Lung microvascular endothelial cell (primary cell): ENCODE measurements at regions not wholly inside any gene's neighbourhood (a gene's known extent, or its start where the extent isn't known, plus 50 kb on each side); places are given as distances from the start of the nearest gene placed in this dataset.
A peak's percentile ranks its signal among the peaks of the same experiment; 100 is the strongest.
"Not testable (repeated sequence)": the region's sequence is repeated elsewhere in the genome, so short reads cannot be mapped to it uniquely, and the experiment has no call there.

Source experiments
- DNase-seq, 2 donors: peaks; one replicate each; pipeline versions ENCODE4 v3.0.0 to v3.0.0-alpha.2; 2010; ENCODE audit warnings: low read depth in 2 of 2

DNA sequence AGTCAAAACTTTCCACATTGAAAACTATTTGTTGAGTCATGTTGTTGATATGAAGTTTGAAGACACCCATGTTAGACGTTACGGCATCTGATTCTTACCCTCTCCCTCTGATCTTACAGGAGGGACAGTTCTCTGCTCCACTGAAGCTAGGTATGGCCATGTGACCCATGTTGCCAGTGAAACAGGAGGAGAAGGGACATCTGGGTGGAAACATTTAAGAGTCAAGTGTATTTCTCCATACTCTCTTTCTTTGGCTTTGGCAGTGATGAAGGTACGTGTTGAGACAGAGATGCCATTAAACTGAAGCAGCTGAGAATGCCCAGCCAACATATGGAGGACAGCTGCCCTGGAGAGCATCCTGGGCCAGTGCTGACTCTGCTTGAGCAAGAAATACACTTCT, 198.4 kb upstream of the PTGFR start:
- DNase-seq: no peak

DNA sequence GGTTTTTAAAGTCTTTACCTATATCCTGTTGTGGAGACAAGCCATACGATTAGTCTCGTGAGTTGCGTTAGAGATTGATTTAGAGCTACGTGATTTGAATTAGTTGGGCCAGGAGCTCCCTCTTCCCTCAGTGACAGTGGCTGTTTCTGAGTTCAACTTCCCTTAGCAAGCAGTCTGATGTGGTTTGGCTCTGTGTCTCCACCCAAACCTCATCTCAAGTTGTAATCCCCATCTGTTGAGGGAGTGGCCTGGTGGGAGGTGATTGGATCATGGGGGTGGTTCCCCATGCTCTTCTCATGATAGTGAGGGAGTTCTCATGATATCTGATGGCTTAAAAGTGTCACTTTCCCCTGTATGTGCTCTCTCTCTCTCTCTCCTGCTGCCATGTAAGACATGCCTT, 192.9 kb upstream of the PTGFR start:
- DNase-seq: no peak

GRCh38 chr1:78298349-78298748, 192.4 kb upstream of the PTGFR start:
- no peak for DNase-seq

GRCh38 chr1:78301141-78301540, 189.6 kb upstream of the PTGFR start:
- DNase-seq: no peak

- peak in 1 of 2 donors; percentile 85 for DNase-seq
These were observed 187.2 kb upstream of the PTGFR start for GRCh38 chr1:78303620-78304019.

DNA sequence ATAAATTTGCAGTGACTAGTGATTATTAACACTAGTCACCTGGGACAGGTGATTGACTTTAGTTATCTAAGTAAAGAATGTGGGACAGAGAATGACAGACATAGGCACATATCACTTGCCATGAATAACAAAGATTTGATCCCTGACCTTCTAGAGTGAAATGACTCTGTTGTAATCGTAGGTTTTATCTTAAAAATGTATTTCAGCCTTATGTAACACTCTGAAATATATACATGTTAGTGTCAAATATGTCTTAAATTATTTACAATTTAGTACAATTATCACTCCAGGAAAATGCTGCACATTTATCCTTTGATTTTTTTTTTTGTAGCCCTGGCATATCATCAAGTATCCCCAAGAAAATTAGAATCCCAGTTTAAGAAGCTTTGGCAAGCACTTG, 186.4 kb upstream of the PTGFR start:
- DNase-seq: no peak

DNA sequence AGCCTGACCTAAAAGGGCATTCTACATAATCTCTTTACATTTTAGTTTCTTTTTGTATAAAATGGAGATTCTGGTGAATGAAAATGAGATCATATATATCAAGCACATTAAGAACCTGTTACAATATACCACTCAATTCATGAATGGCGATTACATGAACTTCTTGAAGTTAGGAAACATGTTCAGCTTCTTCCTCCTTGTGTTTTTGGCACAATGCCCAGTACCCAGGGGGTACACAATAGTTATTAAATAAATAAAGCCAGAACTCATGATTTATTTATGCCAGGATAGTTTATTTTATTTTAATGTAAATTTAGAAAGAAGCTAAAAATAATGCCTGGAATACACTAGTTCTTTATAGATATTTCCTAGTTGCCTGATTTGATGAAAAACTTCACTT, 186.0 kb upstream of the PTGFR start:
- DNase-seq: peak in 1 of 2 donors; percentile 34

DNA sequence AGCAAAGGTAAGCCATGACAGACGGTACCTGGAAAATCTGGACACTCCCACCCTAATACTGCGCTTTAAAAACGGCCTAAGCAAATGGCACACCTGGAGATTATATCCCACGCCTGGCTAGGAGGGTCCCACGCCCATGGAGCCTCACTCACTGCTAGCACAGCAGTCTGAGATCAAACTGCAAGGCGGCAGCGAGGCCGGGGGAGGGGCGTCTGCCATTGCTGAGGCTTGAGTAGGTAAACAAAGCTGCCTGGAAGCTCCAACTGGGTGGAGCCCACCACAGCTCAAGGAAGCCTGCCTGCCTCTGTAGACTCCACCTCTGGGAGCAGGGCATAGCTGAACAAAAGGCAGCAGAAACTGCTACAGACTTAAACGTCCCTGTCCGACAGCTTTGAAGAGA, 180.5 kb upstream of the PTGFR start:
- DNase-seq: not testable (repeated sequence)

DNA sequence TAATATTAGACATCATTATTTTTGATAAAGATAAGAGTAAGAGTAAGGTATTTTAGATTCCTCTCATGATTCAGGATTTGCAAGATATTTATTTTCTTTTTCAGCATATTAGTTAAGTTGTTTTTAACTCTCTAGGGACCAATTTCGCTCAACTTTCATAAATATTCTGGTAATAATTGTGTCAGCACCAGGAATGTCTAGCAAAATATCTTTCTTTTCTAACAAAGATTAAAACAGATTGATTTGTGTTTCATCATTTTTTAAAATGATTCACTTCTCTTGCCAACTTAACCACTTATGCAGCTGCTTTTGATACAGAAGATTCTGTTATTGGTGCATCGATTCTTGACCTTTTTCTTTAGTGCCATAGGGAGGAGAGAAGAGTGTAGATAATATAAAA, 172.8 kb upstream of the PTGFR start:
- no peak for DNase-seq

DNA sequence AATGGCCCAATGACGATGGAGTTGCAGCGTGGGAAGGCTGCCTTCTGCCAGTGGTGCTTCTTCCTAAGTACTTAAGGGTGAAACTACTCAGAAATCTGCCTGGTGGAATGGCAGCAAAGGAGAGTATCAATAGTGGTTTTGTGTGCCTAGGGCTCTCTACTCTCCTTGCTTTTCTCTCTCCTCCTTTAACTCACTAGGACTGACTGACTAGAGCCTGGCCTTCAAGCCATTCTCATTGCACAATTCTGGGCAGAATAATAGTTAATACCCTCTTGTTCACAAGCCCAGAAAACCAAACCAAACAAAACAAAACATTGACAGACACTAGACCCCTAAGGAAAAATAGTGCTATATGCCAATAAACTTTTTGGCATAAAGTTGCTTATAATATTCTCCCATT, 171.2 kb upstream of the PTGFR start:
- no peak for DNase-seq

- DNase-seq: no peak
These were observed 167.7 kb upstream of the PTGFR start for GRCh38 chr1:78322928-78323680.

- DNase-seq: no peak
These were observed 165.5 kb upstream of the PTGFR start for GRCh38 chr1:78325293-78325692.

DNA sequence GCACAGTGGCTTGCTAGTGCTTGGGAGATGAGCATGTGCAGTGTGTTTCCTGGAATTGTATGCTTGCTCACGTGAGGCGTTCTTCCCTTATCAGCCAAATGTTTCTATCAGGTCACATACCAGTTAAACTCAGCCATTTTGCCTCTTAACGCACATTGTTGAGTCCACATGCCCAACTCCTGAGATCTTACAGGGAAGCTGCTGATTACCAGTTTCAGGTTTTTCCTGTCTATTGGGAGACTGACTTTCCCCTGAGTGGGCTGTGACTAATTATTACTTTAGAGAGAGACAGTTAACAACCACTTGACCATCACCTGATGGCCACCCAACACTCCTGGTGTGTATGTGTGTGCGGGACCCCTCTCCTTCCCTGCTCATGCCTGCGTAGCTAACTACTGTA, 161.3 kb upstream of the PTGFR start:
- no peak for DNase-seq

- no peak for DNase-seq
These were observed 159.0 kb upstream of the PTGFR start for GRCh38 chr1:78331799-78332198.

GRCh38 chr1:78333502-78333901, 157.3 kb upstream of the PTGFR start:
- DNase-seq: peak; percentile 19 to 43

DNA sequence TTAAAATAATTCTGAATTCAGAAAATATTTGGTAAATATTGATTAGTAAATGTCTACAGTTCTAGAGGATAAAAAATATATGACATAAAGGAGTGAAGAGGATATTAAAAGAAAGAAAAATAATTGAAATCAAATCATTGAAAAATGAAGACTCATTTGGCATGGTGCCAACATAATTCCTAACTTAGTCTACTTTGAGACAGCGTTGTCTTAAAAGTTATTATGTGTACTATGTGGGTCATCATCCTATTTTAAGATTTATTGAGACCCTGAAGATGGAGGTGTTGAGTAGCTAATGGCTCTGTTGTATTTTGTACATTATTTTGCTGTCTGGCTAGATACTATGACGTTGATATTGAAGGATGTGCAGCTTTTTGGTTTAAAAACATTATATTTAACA, 156.7 kb upstream of the PTGFR start:
- no peak for DNase-seq

- no peak for DNase-seq
These were observed 155.8 kb upstream of the PTGFR start for GRCh38 chr1:78334952-78335351.

DNA sequence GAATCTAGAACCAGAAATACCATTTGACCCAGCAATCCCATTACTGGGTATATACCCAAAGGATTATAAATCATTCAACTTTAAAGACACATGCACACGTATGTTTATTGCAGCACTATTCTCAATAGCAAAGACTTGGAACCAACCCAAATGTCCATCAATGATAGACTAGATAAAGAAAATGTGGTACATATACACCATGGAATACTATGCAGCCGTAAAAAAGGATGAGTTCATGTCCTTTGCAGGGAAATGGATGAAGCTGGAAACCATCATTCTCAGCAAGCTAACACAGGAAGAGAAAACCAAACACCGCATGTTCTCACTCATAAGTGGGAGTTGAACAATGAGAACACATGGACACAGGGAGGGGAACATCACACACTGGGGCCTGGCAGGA, 154.0 kb upstream of the PTGFR start:
- DNase-seq: not testable (repeated sequence)

GRCh38 chr1:78339490-78339889, 151.3 kb upstream of the PTGFR start:
- peak in 1 of 2 donors; percentile 43 for DNase-seq

DNA sequence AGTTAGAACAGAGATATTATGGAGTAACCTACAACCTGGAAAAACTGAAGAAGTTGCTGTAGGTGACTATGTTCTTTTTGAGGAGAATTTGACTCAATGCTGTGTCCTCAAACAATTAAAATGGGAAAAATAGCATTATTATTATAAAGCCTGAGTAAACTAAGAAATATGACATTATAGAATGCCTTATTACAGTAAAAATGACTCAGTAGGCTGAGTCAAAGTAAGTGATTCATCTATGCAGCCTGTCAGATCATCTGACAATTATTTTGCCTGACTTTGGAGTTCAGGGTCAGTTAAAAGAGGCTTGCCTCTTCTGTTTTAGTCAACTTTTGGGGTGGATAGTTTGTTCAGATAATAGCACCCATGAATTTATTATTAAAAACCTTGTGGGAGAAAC, 150.8 kb upstream of the PTGFR start:
- peak in 1 of 2 donors; percentile 72 for DNase-seq

GRCh38 chr1:78348496-78349284, 142.1 kb upstream of the PTGFR start:
- DNase-seq: no peak

DNA sequence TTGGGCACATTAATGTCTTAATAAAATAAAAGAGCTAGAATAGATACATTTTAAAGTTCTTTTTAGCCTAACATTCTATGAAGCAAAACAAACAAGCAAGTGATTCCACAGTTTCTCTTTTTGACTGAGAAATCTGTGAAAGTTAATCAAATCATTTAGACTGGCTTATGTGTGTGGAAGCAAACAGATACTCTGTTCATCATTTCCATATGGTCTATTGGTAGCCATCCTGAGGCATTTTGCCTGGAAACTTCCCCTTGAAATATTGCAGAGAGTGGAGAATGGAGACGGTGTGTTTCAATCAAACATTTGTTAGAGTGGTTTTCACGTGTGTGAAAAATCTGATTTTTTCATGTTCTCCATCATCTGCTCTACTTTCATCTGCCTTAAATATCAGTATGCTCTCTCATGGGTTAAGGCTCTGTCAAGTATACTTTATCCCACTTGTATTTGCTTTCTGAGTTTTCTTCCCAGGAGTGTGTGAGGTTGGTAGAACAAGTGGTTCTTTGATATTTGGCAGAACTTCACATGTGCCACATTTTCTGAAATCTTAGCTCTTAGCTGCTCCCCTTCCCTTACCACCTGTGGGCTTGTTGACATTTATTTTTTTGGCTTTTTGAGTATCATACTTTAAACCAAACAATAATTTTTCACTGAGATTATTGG, 139.1 kb upstream of the PTGFR start:
- DNase-seq: no peak

GRCh38 chr1:78355656-78356055, 135.1 kb upstream of the PTGFR start:
- no peak for DNase-seq
